GM13976 (cell line): ENCODE measurements at regions not wholly inside any gene's neighbourhood (a gene's known extent, or its start where the extent isn't known, plus 50 kb on each side); places are given as distances from the start of the nearest gene placed in this dataset.

Source experiments
- DNase-seq: peaks from one replicate; pipeline ENCODE4 v3.0.0; 2012; ENCODE audit warnings: low spot score
- in situ Hi-C: fragments of 300-500 bp; cut with MboI; formaldehyde crosslinking; loops from one replicate; pipeline ENCODE4 v1.12.0; 2022; ENCODE audit warnings: low sequenced_read_pairs, mixed read lengths, inconsistent platforms; ENCODE audit not compliant: unreplicated experiment
- TF ChIP-seq, protein P1 (sequence below): IDR thresholded peaks from 2 replicates; pipeline ENCODE4 v1.5.1; 2012; ENCODE audit warnings: borderline replicate concordance, mild to moderate bottlenecking; ENCODE audit not compliant: insufficient read depth; ENCODE audit errors: extremely low read depth, missing control alignments, control extremely low read depth

DNA sequence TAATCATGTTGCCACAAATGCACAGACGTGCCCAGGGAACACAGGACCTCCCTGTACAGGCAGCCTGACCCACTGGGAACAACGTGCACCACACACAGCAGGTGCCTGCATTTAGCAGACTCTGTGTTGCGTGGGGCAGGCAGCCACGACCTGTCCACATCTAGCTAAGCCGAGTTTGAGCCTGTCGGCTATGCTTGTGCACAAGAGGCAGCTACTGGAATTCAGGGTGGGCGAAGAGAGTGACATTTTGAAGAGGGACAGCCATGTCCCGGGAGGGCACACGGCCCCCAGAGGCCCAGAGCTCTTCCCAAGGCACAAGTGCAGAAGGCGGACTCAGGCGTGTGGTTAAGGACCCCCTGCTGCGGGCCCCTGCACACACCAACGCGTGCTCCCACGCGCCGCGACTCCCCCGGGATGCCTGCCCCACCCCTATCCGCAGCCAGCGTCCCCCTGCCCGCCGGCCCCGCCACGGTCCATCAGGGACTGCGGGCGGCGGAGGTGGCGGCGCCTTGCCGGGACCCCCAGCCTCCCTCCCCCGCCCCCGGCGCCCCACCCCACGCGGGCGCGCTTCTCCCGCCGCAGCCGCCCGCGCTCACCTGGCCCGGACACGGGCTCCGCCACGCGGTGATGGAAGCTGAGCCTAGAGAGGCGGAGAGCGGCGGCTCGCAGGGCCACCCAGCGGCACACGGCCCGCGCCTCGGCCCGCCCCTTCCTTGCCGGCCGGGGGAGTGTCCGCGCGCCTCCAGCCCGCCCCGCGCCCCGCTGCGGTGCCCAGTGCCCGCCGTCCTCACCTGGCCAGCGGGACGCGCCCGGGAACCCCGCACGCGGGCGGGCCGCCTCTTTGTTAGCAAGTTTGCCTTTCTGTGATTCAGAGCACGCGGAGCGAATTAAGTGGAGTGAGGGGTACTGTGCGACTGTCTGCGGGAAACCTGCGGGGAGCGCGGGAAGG lies 125.3 kb upstream of the PRMT8 start:
- in situ Hi-C loops = no loop called here
- TF ChIP-seq, protein P1, sequence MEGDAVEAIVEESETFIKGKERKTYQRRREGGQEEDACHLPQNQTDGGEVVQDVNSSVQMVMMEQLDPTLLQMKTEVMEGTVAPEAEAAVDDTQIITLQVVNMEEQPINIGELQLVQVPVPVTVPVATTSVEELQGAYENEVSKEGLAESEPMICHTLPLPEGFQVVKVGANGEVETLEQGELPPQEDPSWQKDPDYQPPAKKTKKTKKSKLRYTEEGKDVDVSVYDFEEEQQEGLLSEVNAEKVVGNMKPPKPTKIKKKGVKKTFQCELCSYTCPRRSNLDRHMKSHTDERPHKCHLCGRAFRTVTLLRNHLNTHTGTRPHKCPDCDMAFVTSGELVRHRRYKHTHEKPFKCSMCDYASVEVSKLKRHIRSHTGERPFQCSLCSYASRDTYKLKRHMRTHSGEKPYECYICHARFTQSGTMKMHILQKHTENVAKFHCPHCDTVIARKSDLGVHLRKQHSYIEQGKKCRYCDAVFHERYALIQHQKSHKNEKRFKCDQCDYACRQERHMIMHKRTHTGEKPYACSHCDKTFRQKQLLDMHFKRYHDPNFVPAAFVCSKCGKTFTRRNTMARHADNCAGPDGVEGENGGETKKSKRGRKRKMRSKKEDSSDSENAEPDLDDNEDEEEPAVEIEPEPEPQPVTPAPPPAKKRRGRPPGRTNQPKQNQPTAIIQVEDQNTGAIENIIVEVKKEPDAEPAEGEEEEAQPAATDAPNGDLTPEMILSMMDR = no peak
- no peak for DNase-seq

DNA sequence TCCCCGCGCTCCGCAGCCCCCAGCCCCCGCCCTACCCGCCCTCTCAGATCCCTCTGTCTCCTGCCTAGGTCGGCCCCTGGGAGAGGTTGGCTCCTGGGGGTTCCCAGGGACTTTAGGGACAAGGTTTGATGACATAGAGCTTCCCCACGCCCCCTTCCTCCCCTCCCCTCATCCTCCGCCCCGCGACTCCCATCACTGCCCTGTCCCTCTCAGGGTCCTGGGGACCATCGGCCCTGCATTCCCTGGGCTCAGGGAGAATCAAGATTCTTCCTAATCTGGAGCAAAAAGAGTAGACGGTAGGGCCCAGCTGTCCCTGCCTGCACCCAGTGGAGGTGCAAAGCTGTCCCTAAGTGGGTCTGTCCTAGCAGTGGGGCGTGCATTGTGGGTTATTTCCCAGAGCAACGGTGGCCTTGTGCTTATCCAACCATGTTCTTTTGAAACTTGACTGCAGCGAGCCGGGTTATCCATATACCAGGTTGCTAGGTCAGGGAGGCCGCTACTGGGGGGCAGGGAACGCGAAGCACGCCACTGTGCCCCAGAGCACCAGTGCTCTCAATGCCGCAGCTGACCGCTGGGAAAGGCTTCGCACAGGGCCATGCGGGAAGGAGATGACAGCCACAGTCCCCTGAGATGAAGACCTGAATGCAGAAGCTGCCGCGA lies 124.4 kb upstream of the PRMT8 start:
- TF ChIP-seq, protein P1 = no peak
- in situ Hi-C loops = no loop called here
- no peak for DNase-seq

GRCh38 chr12:3367750-3368444 lies 123.1 kb upstream of the PRMT8 start:
- in situ Hi-C loops = no loop called here
- TF ChIP-seq, protein P1 = no peak
- no peak for DNase-seq

DNA sequence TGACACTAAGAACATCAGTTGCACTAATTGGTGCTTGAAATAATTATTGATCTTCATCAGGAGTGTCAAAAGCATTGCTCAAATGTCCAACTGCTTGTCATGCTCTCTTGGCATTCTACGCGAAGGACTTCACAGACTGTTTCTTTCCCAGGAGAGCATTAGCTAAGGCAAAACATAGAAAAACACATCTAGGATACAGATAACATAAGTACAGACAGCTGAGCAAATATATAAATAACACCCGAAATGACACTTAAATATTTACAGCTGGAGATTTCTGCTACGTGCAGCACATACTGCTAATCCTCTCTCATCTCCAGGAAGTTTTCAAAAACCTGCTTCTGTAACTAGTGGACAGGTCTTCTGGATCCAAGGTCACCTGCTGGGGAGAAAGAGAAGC lies 120.0 kb upstream of the PRMT8 start:
- in situ Hi-C loops = no loop called here
- TF ChIP-seq, protein P1 = no peak
- DNase-seq = no peak

DNA sequence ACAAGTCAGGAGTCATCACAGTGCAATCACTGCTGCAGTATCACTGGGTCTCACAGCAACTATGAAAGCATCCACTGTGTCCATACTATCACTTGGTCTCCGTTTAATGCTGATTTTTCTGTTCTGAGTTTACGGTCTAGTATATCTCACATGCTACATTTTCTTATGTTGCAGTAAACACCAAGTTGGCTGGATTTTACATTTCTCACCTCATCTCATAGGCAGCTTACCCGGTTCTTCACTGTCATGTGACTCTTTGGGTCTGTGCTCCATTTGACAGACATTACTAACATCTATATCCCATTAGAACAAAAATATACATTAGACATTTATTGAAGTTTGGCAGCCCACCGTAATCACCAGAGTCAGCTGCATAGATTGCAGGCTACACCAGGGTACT lies 115.7 kb upstream of the PRMT8 start:
- in situ Hi-C loops = no loop called here
- TF ChIP-seq, protein P1 = no peak
- DNase-seq = no peak

GRCh38 chr12:3376779-3377455 lies 114.1 kb upstream of the PRMT8 start:
- in situ Hi-C loops = no loop called here
- DNase-seq = no peak
- TF ChIP-seq, protein P1 = no peak
